NCI-H526 treated with DMSO at 0.1 percent for 48 hours (cell line): ENCODE measurements at regions not wholly inside any gene's neighbourhood (a gene's known extent, or its start where the extent isn't known, plus 50 kb on each side); places are given as distances from the start of the nearest gene placed in this dataset.

ENCODE experiments used
- DNase-seq: peaks from one replicate; lab custom pipeline; 2025; lab: John Stamatoyannopoulos, UW

- DNase-seq = no peak
These were observed 188.1 kb downstream of the IPO8 start for GRCh38 chr12:30507576-30507975.

DNA sequence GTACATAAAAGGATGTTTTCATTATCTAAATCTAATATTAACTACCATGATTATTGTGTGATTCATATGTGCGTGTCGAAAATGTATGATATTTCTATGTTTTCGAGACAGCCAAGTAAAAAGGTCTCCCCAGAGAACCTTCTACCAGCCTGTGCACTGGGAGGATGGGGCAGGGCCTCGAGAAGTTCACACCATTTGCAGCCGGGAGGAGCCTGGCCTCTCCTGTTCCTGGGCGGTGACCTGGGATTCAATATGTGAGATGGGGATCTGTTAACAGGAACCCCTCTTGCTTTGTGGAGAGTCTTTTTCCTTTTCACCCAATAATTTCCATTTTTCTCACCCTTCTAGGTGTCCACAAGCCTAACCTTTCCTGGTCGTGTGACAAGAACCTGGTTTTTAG, 189.3 kb downstream of the IPO8 start:
- DNase-seq = no peak

DNA sequence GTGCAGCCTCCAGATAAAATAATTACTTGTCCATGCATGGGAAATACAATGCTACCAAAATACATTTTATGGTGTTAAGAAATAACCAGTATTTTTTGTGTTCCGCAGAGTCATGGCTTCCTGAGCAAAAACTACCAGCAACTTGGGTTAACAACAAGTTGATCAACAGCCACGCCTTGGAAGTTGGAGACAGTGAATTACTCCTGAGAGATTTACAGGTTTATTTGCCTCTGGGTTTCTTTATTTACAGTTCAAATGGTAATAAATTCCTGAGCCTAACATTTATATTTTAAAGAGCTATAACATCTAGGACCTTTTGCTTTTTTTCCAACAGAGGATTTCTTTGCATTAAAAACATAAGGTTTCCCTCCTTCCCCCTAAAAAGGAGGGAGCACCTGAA, 194.0 kb downstream of the IPO8 start:
- no peak for DNase-seq

- DNase-seq = no peak
These were observed 195.1 kb downstream of the IPO8 start for GRCh38 chr12:30500532-30500931.

GRCh38 chr12:30485230-30485890, 210.3 kb downstream of the IPO8 start:
- DNase-seq = no peak

- no peak for DNase-seq
These were observed 211.0 kb downstream of the IPO8 start for GRCh38 chr12:30484658-30485057.

GRCh38 chr12:30482650-30483049, 213.0 kb downstream of the IPO8 start:
- no peak for DNase-seq

- DNase-seq = no peak
These were observed 222.4 kb downstream of the IPO8 start for GRCh38 chr12:30473274-30473673.

GRCh38 chr12:30466093-30466585, 229.5 kb downstream of the IPO8 start:
- DNase-seq = no peak

DNA sequence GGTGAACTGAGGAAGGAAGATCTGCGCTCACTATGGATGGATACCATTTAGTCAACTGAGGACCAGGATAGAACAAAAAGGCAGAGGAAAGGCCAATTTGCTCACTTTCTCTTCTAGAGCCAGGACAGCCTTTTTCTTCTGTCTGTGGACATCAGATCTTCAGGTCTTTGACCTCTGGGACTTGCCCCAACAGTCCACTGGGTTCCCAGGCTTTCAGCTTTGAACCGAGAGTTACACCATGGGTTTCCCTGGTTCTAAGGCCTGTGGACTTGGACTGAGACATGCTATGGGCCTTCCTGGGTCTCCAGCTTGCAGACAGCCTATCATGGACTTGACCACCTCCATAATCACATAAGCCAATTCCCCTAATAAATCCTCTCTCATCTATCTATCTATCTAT, 232.0 kb downstream of the IPO8 start:
- DNase-seq = no peak

DNA sequence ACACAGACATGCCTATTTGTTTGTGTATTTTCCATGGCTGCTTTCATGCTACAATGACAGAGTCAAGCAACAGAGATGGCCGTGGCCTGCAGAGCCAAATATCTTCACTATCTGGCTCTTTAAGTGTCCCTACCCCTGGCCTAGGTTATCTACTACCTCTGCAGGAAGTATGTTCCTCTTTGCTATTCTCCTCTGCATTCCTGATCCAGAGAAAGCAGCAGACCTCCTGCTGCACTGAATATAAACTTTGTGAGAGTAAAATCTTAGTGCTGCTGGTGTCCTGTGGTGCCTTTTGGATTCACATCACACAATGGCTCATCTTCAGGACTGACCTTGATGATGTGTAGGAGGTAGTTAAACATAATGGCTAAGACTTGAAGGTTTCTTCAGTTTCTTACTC, 233.4 kb downstream of the IPO8 start:
- no peak for DNase-seq

GRCh38 chr12:30461026-30461615, 234.5 kb downstream of the IPO8 start:
- DNase-seq = no peak

GRCh38 chr12:30458453-30458852, 237.2 kb downstream of the IPO8 start:
- DNase-seq = no peak

DNA sequence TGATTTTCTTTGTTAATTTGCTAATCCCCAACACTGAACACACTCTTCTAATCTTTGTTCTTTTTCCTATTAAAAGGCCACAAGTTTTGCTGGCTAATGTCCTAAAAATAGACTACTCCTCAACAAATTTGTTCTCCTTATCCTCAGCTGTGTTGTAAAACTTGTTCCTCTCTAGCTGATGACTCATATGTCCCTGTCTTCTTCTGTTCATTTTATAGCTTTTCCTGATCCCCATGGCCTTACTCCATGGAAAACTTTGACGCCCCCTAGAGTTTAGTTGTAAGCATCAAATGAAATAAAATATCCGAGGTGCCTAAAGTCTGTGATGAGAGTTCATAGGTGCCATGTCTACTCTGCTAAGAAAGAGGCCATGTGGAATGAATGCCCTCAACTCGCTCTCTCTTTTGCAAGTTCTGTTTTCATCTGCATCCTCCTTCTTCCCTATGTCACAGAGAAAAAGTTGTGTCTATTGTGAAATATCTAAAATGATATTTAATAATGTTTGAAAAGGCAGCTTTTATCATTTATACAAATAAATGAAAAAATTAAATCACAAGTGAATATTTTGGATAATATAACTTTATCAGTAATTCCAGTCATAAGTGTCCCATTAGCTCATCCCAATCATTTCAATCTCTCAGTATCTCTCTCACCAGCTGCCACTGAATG, 237.9 kb downstream of the IPO8 start:
- no peak for DNase-seq

DNA sequence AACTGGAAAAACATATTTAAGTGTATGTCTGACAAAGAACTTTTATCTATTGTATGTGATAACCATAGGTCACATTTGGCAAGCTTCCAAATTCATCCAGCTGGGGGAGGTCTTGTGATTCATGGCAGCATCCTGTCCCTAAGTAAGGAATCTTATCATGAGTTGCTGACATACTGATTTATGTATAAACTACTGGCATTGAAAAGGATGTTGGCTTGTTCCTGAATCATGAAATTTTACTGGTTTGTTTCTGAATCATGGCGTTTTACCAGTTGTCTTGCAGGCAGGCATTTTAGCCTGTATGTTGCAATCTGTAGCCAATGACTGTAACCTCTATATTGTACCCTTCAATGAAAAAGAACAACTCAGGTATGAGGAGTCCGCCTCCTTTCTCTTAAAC, 244.8 kb downstream of the IPO8 start:
- DNase-seq = no peak

DNA sequence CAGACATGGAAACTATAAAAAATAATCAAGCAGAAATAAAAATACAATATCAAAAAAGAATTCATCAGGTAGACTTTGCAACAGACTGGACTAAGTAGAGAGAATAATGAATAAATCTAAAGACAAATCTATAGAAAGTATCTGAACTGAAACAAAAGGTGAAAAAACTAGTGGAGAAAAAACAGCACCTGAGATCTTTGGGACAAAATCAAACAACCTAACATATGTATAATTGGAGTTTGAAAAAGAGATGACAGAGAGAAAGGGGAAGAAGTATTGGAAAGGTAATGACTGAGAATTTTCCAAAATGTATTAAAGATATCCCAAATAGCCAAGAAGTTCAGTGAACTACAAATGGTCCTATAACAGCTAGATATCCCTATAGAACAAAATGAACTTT, 245.4 kb downstream of the IPO8 start:
- DNase-seq = no peak

DNA sequence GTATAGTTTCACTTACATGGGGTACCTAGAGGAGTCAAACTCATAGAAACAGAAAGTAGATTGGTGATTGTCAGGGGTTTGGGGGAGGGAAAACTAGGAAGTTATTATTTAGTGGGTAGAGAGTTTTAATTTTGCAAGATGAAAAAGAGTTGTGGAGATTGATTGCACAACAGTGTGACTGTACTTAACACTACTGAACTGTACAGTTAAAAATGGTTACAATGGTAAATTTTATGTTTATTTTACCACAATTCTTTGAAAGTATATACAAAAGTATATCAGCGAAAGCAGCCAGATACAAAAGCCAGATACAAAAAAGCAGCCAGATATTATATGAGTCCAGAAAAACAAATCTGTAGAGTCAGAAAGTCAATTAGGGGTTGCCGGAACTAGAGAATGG, 247.6 kb downstream of the IPO8 start:
- DNase-seq = no peak

DNA sequence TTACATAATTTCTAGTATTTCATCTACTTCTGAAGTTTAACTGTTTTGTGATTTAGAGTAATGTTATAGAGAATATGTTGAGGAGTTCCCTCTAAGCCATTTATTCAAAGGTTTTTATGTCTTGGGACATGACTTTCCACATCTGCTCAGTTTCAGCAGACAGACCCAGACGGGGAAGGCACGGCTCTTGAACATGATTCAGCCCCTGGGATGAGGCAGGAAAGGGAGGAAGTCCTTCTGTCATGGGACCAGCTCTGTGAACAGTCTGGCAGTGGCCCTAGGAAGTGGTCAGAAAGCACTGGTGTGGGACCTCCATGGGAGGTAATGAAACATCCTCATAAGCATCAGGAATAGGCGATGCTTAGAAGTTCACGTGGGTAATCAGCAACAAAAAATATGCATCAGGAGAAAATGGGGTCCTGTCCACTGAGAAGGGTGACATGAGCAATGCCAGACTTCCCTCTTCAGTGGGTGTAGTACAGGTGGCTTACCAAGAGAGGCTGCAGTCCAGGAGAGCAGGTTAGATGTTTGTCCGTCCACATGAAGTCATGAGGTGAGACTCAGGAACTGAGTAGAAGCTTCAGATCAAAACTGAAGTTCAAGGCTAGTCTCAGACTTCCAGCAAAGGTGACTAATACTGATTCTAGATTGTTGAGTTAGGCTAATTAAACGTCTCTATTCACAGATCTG, 248.5 kb downstream of the IPO8 start:
- no peak for DNase-seq

DNA sequence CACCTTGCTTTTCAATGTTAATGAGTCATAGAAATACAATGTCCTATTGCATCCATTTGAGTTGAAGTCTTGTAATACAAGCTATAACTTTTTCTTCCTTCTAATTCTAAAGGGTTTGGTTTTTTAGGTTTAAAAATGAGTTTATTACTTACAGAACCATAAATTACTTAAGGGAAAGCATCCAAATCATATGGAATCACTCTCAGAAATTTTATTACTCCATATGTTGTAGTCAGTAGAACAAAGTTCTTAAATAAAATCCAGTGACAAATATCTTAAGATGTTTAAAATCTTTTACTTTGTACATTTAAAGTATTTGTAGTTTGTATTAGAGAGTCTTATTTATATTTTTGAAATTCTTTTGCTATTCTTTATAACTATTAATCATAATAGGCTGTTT, 253.2 kb downstream of the IPO8 start:
- DNase-seq = no peak

DNA sequence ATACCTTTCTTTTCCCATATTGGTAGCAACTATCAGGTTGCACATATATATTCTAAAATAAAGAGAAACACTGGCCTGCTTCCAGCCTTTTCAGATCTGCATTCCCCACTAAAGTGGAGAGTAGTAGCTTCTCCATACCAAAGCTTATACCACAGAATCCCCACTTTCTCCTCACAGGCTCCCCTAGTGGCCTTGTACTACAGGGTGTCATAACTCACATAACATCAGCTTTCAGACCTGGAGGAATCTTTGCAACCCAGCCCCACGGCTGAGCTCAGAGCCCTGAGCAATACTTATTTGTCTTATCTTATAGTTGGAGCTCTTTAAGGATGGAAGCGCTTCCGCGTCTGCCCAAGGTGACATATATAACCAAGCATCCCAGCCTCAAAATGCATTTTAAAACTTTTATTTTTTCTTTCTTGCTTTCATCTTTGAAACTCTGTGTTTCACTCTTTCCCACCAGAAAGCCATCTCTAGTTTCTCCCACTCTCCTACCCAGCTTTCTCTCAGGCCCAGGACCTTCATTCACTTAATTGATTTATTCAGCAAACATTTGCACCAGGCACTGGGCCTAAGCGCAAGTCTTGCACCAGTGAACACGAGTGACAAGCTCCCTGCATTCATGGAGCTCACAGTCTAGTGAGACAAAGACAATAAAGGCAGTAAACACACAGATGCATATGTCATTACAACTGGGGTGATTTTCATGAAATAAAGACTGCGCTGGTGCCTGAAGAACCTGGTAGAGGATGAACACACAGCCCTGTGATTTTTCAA, 254.7 kb downstream of the IPO8 start:
- no peak for DNase-seq

DNA sequence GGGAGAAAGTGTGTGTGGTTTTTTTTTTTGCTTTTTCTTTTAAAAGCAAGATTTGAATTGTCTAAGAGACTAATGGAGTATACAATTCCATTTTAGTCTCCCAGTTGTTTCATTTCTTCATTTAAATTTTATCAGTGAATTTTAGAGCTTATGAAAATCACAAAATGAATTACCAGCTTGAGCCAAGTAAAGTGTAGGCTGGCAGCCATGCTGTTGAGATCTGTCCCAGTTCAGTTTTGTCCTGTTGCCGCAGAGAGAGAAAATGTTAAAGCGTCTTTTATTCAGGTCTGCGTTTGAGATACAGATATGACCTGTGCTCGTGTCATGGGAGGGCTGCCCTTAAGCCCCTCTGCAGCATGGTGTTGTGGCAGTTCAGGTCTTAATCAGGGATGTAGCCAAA, 256.5 kb downstream of the IPO8 start:
- no peak for DNase-seq

GRCh38 chr12:30438601-30439041, 257.0 kb downstream of the IPO8 start:
- no peak for DNase-seq
